ENCODE measurements at regions not wholly inside any gene's neighbourhood (a gene's known extent, or its start where the extent isn't known, plus 50 kb on each side); places are given as distances from the start of the nearest gene placed in this dataset.

- peaks cover 6% of the 10 kb centered on the region for H3K27me3 Mint-ChIP-seq (ENCODE audit: insufficient read depth)
- no peak overlapping the region for H3K27ac Mint-ChIP-seq
- H3K36me3 Mint-ChIP-seq (ENCODE audit: low read depth), result no peaks in the 10 kb centered on the region
- TF ChIP-seq CTCF (IDR thresholded peaks at IDR 0.05), result no peak
- DNase-seq, result no peak
- no peaks in the 10 kb centered on the region for H3K9me3 Mint-ChIP-seq
- no peaks in the 10 kb centered on the region for H3K4me1 Mint-ChIP-seq (ENCODE audit: low read depth)
- no peak overlapping the region for H3K4me3 Mint-ChIP-seq
Measured at GRCh38 chr5:74480201-74480600, 160.3 kb downstream of the ENC1 start.

- H3K9me3 Mint-ChIP-seq, result no peaks in the 10 kb centered on the region
- no peak overlapping the region for H3K27ac Mint-ChIP-seq
- no peaks in the 10 kb centered on the region for H3K4me1 Mint-ChIP-seq (ENCODE audit: low read depth)
Measured at GRCh38 chr5:74478328-74478727, 162.2 kb downstream of the ENC1 start.

GRCh38 chr5:74477761-74478160 is 162.8 kb downstream of the ENC1 start:
- TF ChIP-seq CTCF (IDR thresholded peaks at IDR 0.05), result no peak
- H3K4me1 Mint-ChIP-seq (ENCODE audit: low read depth), result no peaks in the 10 kb centered on the region
- H3K27ac Mint-ChIP-seq, result no peak overlapping the region
- DNase-seq, result no peak
- H3K4me3 Mint-ChIP-seq, result no peak overlapping the region
- H3K27me3 Mint-ChIP-seq (ENCODE audit: insufficient read depth), result peaks cover 11% of the 10 kb centered on the region
- no peaks in the 10 kb centered on the region for H3K36me3 Mint-ChIP-seq (ENCODE audit: low read depth)
- no peaks in the 10 kb centered on the region for H3K9me3 Mint-ChIP-seq

More at GRCh38 chr5:74478328-74478727, 162.2 kb downstream of the ENC1 start:
- peaks cover 8% of the 10 kb centered on the region for H3K27me3 Mint-ChIP-seq (ENCODE audit: insufficient read depth)
- no peak for DNase-seq
- H3K36me3 Mint-ChIP-seq (ENCODE audit: low read depth), result no peaks in the 10 kb centered on the region
- no peak overlapping the region for H3K4me3 Mint-ChIP-seq
- TF ChIP-seq CTCF (IDR thresholded peaks at IDR 0.05), result no peak

GRCh38 chr5:74476819-74477453 is 163.6 kb downstream of the ENC1 start:
- H3K4me1 Mint-ChIP-seq (ENCODE audit: low read depth), result no peaks in the 10 kb centered on the region
- H3K27me3 Mint-ChIP-seq (ENCODE audit: insufficient read depth), result peaks cover 11% of the 10 kb centered on the region
- no peaks in the 10 kb centered on the region for H3K9me3 Mint-ChIP-seq
- no peak for TF ChIP-seq CTCF (IDR thresholded peaks at IDR 0.05)
- DNase-seq, result no peak
- H3K36me3 Mint-ChIP-seq (ENCODE audit: low read depth), result no peaks in the 10 kb centered on the region
- no peak overlapping the region for H3K27ac Mint-ChIP-seq
- no peak overlapping the region for H3K4me3 Mint-ChIP-seq

GRCh38 chr5:74476046-74476818 is 164.3 kb downstream of the ENC1 start:
- no peak for DNase-seq
- H3K4me1 Mint-ChIP-seq (ENCODE audit: low read depth), result no peaks in the 10 kb centered on the region
- H3K27me3 Mint-ChIP-seq (ENCODE audit: insufficient read depth), result peaks cover 11% of the 10 kb centered on the region
- H3K9me3 Mint-ChIP-seq, result no peaks in the 10 kb centered on the region
- no peak for TF ChIP-seq CTCF (IDR thresholded peaks at IDR 0.05)
- H3K4me3 Mint-ChIP-seq, result no peak overlapping the region
- no peaks in the 10 kb centered on the region for H3K36me3 Mint-ChIP-seq (ENCODE audit: low read depth)
- no peak overlapping the region for H3K27ac Mint-ChIP-seq
